Transverse colon (tissue), 4 donors: ENCODE measurements at regions not wholly inside any gene's neighbourhood (a gene's known extent, or its start where the extent isn't known, plus 50 kb on each side); places are given as distances from the start of the nearest gene placed in this dataset.

ENCODE experiments used
- POLR2A ChIP-seq: fragments of 450-650 bp; IDR thresholded peaks from one replicate; pipeline ENCODE4 v1.6.1; 2016; ENCODE audit warnings: antibody characterized with exemption, mild to moderate bottlenecking, moderate library complexity
- POLR2AphosphoS5 ChIP-seq, 3 donors: sonication (generic); formaldehyde crosslinking; IDR thresholded peaks; one replicate each; pipeline ENCODE4 v1.6.1; 2016; ENCODE audit warnings: antibody characterized with exemption in 3 of 3
- TF ChIP-seq, protein P1 (sequence below), 5 experiments: fragments of 200-600 bp in 3 of 5; fragments of 450-650 bp in 2 of 5; sonication (generic) in 3 of 5; IDR thresholded peaks; 1 replicate in 2 of 5; 2 replicates in 3 of 5; pipeline ENCODE4 v1.5.1; 2016 to 2017; ENCODE audit warnings: antibody characterized with exemption in 5 of 5, inconsistent platforms in 3 of 5, mild to moderate bottlenecking in 2 of 5, moderate library complexity in 1 of 5

DNA sequence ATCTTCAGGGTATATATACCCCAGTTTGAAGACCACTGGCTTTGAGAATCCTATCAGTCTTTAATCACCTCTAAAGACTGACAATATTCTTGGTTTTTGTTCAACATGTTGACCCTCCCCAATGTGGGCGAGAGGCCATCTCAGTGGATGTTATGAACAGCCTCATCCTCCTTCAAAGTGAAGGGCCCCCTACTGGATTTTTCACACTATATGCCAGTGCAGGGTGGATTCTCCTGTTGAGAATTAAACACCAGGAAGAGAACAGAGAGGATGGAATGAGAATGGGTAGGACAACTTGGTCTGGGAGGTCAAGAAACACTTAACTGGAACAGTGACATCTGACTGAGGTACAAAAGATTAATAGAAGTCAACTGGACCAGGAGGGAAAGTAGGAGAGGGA is 327.1 kb downstream of the MAFB start:
- TF ChIP-seq, protein P1, sequence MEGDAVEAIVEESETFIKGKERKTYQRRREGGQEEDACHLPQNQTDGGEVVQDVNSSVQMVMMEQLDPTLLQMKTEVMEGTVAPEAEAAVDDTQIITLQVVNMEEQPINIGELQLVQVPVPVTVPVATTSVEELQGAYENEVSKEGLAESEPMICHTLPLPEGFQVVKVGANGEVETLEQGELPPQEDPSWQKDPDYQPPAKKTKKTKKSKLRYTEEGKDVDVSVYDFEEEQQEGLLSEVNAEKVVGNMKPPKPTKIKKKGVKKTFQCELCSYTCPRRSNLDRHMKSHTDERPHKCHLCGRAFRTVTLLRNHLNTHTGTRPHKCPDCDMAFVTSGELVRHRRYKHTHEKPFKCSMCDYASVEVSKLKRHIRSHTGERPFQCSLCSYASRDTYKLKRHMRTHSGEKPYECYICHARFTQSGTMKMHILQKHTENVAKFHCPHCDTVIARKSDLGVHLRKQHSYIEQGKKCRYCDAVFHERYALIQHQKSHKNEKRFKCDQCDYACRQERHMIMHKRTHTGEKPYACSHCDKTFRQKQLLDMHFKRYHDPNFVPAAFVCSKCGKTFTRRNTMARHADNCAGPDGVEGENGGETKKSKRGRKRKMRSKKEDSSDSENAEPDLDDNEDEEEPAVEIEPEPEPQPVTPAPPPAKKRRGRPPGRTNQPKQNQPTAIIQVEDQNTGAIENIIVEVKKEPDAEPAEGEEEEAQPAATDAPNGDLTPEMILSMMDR (IDR thresholded peaks at IDR 0.05) = no peak
- TF ChIP-seq POLR2A (no peak), POLR2AphosphoS5 (IDR thresholded peaks at IDR 0.05) (no peak)
